NCI-H1105 treated with DMSO at 0.1 percent for 48 hours (cell line): ENCODE measurements at regions not wholly inside any gene's neighbourhood (a gene's known extent, or its start where the extent isn't known, plus 50 kb on each side); places are given as distances from the start of the nearest gene placed in this dataset.

ENCODE experiments used
- DNase-seq: peaks from one replicate; lab custom pipeline; 2025; lab: John Stamatoyannopoulos, UW

GRCh38 chr6:98136333-98136732 is 698.0 kb upstream of the POU3F2 start:
- no peak for DNase-seq

DNA sequence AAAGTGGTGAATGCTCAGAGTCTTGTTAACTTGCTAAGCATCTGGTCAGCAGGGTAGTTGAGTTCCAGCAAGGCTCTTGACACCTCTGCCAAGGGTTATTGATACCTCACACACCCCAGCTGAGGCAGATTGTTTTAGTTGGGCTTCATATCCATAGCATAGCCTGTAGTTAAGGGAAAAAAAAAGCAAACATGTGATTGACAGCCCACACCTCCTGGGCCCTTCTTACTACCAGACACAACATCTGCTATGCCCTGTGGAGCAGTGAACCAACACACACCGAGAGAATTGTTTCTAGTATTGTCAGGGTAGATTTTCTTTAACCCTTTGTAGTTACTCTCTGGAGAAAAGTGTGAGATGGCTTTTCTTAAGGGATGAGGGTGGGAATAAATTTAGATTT is 697.0 kb upstream of the POU3F2 start:
- no peak for DNase-seq

DNA sequence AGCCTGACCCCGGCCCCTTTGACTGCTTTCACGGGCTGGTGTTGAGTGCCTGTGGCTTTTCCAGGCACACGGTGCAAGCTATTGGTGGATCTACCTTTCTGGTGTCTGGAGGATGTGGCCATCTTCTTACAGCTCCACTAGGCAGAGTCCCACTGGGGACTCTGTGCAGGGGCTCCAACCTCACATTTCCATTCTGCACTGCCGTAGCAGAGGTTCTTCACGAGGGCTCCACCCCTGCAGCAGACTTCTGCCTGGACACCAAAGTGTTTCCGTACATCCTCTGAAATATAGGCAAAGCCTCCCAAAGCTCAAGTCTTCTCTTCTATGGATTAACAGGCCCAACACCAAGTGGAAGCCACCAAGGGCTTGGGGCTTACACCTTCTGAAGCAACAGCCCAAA is 691.5 kb upstream of the POU3F2 start:
- no peak for DNase-seq

- DNase-seq: no peak
Observed at GRCh38 chr6:98146656-98147055, 687.7 kb upstream of the POU3F2 start.

GRCh38 chr6:98156580-98156979 is 677.8 kb upstream of the POU3F2 start:
- no peak for DNase-seq

- no peak for DNase-seq
Observed at GRCh38 chr6:98179606-98180005, 654.8 kb upstream of the POU3F2 start.

- no peak for DNase-seq
Observed at GRCh38 chr6:98200084-98200483, 634.3 kb upstream of the POU3F2 start.

- DNase-seq: no peak
Observed at GRCh38 chr6:98203170-98203806, 631.1 kb upstream of the POU3F2 start.

DNA sequence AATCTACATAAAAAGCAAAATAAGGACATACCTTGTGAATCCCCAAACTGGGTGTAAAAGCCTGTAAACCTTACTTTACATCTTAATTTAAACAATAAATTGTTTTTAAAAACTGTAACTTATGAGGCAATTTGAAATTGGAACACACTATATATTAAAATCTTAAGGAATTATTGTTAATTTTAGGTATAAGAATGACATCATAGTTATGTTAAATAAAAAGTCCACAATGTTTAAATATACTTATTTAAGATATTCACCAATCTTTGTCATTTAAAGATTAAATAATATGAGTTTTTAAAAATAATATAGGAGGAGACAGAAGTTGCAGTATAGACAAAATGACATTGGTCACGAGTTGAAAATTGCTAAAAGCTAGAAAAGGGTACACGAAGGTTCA is 621.9 kb upstream of the POU3F2 start:
- no peak for DNase-seq

DNA sequence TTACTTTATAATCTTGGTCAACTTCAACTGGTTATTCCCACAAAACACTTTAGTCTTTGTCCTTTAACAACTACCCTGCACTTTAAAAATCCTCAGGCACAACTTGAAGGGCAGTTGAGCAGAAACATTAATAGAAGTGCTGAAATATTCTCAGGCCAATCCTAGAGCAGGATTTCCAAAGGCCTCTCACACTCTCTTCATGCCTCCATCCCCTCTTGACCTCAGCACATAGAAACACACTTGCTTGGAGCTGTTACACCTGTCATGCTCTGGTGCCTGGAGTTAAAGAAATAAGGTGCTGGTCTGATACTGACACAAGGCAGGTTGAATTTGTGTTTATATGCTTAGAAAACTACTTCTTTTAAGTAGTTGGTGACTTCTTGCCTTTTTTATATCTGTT is 618.8 kb upstream of the POU3F2 start:
- no peak for DNase-seq

- DNase-seq: no peak
Observed at GRCh38 chr6:98230250-98230649, 604.1 kb upstream of the POU3F2 start.

GRCh38 chr6:98239057-98239456 is 595.3 kb upstream of the POU3F2 start:
- DNase-seq: no peak

GRCh38 chr6:98241630-98242029 is 592.7 kb upstream of the POU3F2 start:
- DNase-seq: no peak

DNA sequence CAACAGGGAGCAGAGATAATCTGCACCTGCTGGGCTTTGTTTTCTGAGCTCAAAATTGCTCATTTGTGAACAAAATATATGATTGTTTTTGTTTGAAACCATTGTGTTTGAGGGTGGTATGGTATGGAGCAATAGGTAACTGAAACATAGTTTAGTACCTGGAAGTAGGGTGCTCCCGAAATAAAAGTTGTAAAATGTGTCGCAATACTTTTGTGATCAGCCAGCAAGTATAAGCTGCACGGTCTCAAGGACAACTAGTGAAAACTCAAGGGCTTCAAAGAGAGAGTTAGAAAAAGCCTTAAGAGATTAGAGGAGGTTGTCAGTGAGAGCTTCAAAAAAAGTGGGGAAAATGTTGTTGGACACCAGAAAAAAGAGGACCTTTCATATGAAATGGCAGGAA is 579.8 kb upstream of the POU3F2 start:
- no peak for DNase-seq

DNA sequence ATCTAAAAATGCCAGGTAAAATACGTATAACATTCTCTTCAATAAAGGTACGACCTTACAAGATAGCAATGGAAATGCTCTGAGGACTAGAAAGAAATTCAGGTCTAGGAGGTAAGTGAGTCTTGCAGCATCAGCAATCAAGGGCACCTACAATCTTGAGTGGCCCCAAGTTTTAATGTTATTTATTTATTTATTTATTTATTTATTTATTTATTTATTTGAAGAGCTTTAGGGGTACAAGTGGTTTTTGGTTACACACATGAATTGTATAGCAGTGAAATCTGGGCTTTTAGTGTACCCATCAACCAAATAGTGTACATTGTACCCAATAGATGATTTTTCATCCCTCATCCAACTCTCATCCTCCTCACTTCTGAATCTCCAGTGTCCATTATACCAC is 574.0 kb upstream of the POU3F2 start:
- no peak for DNase-seq

GRCh38 chr6:98272060-98272459 is 562.3 kb upstream of the POU3F2 start:
- no peak for DNase-seq

GRCh38 chr6:98274691-98275090 is 559.7 kb upstream of the POU3F2 start:
- no peak for DNase-seq

DNA sequence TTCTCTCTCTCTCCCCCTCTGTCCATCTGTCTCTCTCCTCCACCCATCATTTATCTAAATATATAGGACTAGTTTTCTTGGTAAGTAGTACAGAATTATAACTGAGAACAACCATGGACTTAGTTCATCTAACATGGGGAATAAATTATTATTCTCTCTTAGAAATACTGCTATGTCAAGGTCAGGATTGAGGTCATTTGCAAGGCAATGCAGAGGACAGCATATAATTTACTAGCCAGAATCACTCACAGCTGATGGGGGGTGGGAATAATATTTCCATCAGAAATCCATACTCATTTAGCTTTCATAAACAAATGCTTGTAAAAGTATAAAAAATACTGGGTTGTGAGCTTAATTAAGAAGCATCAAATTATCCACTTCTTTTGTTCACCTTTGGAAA is 553.9 kb upstream of the POU3F2 start:
- no peak for DNase-seq

DNA sequence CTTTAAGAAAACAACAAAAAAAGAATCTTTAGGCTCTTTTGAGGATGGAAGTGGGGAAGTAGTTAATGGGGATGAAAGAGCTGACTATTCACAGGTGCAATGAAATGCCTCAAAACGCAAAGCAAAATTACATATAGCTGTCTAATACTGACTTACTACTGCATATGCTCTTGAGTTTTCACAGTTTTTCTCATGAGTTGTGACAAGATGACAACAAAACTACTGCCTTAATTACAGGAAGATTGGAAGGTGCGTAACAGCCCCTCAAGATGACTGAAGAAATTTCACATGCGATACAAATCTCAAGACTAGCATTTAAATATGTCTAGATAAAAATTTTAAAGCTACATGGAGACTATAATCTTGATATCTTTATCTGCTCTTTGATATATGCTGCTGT is 547.8 kb upstream of the POU3F2 start:
- DNase-seq: no peak

GRCh38 chr6:98287876-98288275 is 546.5 kb upstream of the POU3F2 start:
- DNase-seq: no peak

DNA sequence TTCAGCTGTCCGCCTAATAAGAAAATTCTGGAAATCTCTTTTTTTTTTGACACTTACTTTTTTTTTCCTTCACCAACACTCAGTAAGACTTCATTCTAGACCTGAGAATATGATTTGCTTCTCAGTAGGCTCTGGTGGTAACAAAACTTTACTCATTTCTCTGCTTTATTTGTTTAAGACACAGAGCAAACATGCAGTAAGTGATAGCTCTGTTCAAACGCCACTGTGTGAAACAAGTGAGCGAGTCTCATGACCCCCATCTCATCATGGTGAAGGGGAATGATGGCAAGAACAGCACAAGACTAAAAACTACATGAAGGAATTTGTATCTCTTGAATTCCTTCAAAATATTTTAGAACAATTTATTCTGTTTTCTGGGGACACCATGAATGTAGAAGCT is 541.6 kb upstream of the POU3F2 start:
- DNase-seq: no peak

GRCh38 chr6:98295515-98296175 is 538.7 kb upstream of the POU3F2 start:
- DNase-seq: no peak

- no peak for DNase-seq
Observed at GRCh38 chr6:98308564-98308963, 525.8 kb upstream of the POU3F2 start.

GRCh38 chr6:98310443-98310842 is 523.9 kb upstream of the POU3F2 start:
- no peak for DNase-seq
